GM18505 (cell line): ENCODE measurements at regions not wholly inside any gene's neighbourhood (a gene's known extent, or its start where the extent isn't known, plus 50 kb on each side); places are given as distances from the start of the nearest gene placed in this dataset.
"Not testable (repeated sequence)": the region's sequence is repeated elsewhere in the genome, so short reads cannot be mapped to it uniquely, and the experiment has no call there.

Experiments
- ATAC-seq: cut with Tn5 transposase; IDR thresholded peaks from one replicate; pipeline ENCODE4 v1.9.1; 2021; ENCODE audit not compliant: unreplicated experiment
- POLR2A ChIP-seq: IDR thresholded peaks from 4 replicates; pipeline ENCODE4 v1.6.1; 2011; ENCODE audit warnings: borderline replicate concordance; ENCODE audit not compliant: insufficient read depth, insufficient read length; ENCODE audit errors: extremely low read depth

DNA sequence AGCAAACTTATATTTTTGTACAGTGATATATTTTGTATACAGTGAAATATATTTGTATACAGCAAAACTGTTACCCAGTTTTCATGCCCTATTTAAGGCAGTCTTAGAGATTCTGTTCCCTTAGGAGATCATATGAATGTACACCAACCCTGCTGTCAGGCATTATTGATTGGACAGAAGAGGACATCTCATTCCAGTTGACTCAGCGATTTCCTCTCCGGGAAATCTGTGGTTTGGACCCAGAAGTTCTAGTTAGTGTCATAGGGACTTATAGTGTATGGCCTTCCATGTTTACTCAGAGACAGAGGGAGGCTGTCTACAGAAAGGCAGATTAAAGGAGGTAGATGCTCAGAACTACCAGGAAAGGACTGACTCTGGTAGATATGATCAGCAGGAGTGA is 318.8 kb upstream of the KCNMB2 start:
- no peak for TF ChIP-seq POLR2A
- ATAC-seq, result no peak

- no peak for TF ChIP-seq POLR2A
- no peak for ATAC-seq
Measured at GRCh38 chr3:178218231-178218630, 318.0 kb upstream of the KCNMB2 start.

DNA sequence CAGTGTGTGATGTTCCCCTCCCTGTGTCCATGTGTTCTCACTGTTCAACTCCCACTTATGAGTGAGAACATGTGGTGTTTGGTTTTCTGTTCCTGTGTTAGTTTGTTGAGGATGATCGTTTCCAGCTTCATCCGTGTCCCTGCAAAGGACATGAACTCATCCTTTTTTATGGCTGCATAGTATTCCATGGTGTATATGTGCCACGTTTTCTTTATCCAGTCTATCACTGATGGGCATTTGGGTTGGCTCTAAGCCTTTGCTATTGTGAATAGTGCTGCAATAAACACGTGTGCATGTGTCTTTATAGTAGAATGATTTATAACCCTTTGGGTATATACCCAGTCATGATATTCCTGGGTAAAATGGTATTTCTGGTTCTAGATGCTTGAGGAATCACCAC is 316.6 kb upstream of the KCNMB2 start:
- ATAC-seq, result not testable (repeated sequence)

DNA sequence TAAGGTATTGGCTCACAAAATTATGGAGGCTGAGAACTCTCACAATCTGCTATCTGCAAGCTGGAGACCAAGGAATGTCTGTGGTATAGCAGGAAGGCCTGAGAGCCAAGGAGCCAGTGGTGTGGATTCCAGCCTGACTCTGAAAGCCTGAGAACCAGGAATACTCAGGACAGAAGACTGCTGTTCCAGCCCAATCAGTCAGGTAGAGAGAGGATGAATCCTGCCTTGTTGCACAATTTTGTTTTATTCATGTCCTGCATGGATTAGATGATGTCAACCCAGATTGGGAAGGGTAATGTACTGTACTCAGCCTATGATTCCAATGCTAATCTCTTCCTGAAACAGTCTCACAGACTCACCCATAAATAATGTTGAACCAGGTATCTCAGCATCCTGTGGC is 312.4 kb upstream of the KCNMB2 start:
- TF ChIP-seq POLR2A, result no peak
- ATAC-seq, result no peak

DNA sequence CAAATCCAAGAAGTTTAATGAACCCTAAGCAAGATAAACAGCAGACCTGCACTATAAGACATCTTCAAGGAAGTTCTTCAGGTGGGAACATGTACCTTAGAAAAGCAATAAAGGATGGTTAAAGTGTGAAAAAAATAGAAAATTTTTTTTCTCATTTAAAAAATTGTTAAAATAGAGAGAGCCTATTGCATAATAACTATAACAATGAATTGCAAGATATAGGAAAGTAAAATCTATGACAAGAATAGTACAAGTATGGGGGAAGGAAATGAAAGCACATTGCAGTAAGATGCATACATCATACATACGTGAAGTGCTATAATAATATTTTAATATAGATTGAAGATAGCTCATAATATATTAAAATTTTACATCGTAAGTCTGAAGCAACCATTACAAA is 310.1 kb upstream of the KCNMB2 start:
- ATAC-seq, result no peak

GRCh38 chr3:178231645-178232044 is 304.6 kb upstream of the KCNMB2 start:
- TF ChIP-seq POLR2A, result no peak
- no peak for ATAC-seq

More for the DNA sequence above, 310.1 kb upstream of the KCNMB2 start:
- TF ChIP-seq POLR2A, result no peak

GRCh38 chr3:178233371-178234071 is 302.7 kb upstream of the KCNMB2 start:
- no peak for ATAC-seq
- TF ChIP-seq POLR2A, result no peak

GRCh38 chr3:178236555-178237277 is 299.5 kb upstream of the KCNMB2 start:
- no peak for ATAC-seq
- TF ChIP-seq POLR2A, result no peak

GRCh38 chr3:178238179-178238578 is 298.1 kb upstream of the KCNMB2 start:
- ATAC-seq, result no peak
- no peak for TF ChIP-seq POLR2A

DNA sequence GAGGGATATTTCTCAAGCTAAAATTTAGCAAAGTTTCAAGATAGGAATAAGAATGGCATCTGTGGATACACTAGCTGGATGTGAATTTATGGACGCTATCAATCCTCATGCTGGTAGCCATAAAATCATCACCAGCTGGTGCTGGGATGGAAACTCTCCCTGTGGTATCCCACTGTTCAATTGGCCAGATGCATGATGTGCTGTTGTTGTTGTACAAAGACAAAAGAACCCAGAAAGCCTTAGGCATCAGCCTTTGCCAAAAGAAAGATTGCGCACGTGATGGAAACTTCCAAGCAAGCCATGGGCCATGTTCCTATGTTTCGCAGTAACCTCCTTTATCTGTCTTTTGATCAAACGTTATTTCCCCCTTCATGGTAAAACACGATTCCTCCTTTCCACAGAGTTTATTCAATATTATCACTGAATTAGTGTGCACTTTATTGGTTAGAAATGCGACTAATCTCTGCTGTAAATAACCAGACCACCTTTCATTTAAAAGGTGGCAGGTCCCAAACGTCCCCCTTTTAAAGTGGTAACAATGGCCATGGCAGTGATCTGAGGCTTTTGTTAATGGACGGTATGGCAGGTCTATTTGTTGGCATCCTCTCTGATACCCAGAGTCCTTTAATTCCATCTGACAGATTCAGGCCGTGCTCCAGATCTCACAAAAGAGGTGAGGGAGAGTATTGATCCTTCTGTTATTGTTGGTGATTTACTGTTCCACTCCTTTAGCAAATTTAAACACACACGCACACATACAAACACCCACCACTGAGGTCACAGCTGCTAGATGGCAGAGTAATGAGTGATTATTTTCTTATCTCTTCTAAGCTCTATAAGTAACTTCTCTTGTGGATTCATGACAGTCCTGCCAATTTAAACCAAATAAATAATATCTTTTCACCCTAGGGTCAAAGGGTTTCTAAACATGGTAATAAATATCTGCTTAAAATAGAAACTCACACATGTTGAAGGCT is 291.2 kb upstream of the KCNMB2 start:
- no peak for TF ChIP-seq POLR2A
- no peak for ATAC-seq

DNA sequence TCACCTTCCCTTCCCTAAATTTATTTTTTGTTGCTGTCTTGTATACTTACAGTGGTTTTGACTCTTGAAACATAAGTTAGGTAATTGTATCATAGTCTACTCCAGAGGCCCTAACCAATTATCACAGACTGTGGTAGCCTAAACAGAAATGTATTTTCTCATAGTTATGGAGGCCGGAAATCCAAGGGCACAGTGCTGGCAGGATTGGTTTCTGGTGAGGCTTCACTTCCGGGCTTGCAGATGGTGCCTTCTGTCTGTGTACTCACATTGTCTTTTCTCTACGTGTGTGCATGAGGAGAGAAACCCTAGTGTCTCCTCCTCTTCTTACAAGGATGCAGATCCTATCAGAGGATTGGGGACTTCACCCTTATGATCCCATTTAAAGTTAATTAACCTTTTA is 290.2 kb upstream of the KCNMB2 start:
- no peak for ATAC-seq
- no peak for TF ChIP-seq POLR2A

DNA sequence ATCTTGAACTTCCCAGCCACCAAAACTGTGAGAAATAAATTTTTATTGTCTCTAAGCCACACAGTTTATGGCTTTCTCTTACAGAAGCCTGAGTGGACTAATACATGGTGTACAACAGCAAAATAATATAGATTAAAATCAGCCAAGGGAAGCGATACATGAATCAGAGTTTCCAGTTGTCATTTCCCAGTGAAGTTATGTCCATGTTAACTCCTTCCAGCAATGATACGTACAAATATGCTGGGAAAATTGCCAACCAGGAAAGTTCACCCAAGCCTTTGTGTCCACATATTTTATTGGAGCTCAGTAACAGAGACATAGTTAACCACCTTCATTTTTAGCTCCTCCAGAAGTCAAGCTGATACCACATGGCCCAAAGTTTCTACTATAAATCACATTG is 280.9 kb upstream of the KCNMB2 start:
- no peak for TF ChIP-seq POLR2A
- no peak for ATAC-seq

DNA sequence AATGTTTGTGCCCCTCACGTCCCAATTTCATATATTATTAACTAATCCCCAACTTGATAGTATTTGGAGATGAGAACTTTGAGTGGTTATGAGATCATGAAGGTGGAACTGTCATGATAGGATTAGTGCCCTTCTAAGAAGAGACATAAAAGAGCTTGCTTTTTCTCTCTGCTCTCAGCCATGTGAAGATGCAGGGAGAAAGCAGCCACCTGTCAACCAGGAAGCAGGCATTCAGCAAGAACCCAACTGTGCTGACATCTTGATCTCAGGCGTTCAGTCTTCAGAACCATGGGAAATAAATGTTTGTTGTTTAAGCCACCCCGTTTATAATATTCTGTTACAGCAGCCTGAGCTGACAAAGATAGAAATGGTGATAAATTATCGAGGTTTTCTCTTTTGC is 278.7 kb upstream of the KCNMB2 start:
- TF ChIP-seq POLR2A, result no peak
- ATAC-seq, result no peak
